ENCODE measurements at regions not wholly inside any gene's neighbourhood (a gene's known extent, or its start where the extent isn't known, plus 50 kb on each side); places are given as distances from the start of the nearest gene placed in this dataset.

DNA sequence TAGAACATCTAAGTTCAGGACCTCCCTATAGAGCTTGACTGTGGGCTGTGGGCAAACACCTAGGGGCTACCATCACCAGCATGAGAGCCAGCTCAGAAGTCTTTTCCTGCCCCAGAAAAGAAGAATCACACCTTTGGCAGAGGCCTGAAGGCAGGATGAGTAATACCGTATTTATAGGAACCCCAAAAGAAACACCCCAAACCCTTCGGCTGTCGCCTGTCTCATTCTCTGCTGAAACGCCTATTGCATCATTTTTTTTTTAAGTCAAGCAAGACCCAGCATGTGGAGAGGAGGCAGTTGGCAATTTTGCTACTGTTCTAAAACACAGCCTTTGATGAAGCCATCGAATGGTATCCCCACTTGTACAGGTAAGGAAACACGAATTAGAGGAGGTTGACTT lies 436.4 kb downstream of the TFAP2A start:
- Histone ChIP-seq H3K56ac (ENCODE audit: insufficient read length, low read depth, low read length) (no peak overlapping the region), H3K27ac (ENCODE audit: insufficient read length, low read depth, low read length) (no peak overlapping the region), H3K4me1 (ENCODE audit: insufficient read depth, low read length) (no peaks in the 10 kb centered on the region), H3K4me2 (ENCODE audit: insufficient read depth, insufficient read length, low read length) (no peak overlapping the region), H3K27me3 (ENCODE audit: insufficient read depth, low read length) (no peaks in the 10 kb centered on the region), H4K8ac (replicated peaks; ENCODE audit: insufficient read length, low read depth, low read length) (no peak overlapping the region), H2BK15ac (ENCODE audit: low read depth, low read length) (no peak overlapping the region), H3K79me1 (ENCODE audit: insufficient read depth, low read depth, low read length, poor library complexity, severe bottlenecking) (no peaks in the 10 kb centered on the region), H3K14ac (ENCODE audit: insufficient read depth, low read length) (no peak overlapping the region), H3K23ac (ENCODE audit: insufficient read length, low read depth, low read length) (no peak overlapping the region), H3K4ac (ENCODE audit: low read depth, low read length) (no peak overlapping the region), H3K18ac (ENCODE audit: insufficient read length, low read depth, low read length) (no peak overlapping the region), H2AK5ac (ENCODE audit: insufficient read length, low read length) (no peak overlapping the region), H2BK120ac (ENCODE audit: low read depth, low read length, poor library complexity, severe bottlenecking) (no peak overlapping the region), H2AFZ (ENCODE audit: low read length) (no peak overlapping the region), H4K5ac (ENCODE audit: insufficient read length, low read depth, low read length) (no peak overlapping the region), H3K9ac (ENCODE audit: extremely low read depth, insufficient read length, low read length) (no peak overlapping the region), H2BK5ac (ENCODE audit: insufficient read length, low read length) (no peak overlapping the region), H2BK12ac (ENCODE audit: insufficient read length, low read depth, low read length) (no peak overlapping the region), H3K79me2 (ENCODE audit: insufficient read depth, low read length) (no peaks in the 10 kb centered on the region), H3K23me2 (ENCODE audit: insufficient read length, low read depth, low read length, poor library complexity, severe bottlenecking) (no peaks in the 10 kb centered on the region), H4K20me1 (ENCODE audit: control insufficient read depth, insufficient read depth, insufficient read length) (no peaks in the 10 kb centered on the region), H4K91ac (ENCODE audit: insufficient read length, low read depth, low read length) (no peak overlapping the region), H3T11ph (ENCODE audit: low read length) (no peak overlapping the region), H3K9me3 (ENCODE audit: control insufficient read depth, low read depth, low read length) (no peaks in the 10 kb centered on the region), H2BK20ac (ENCODE audit: low read depth, low read length, poor library complexity, severe bottlenecking) (no peak overlapping the region)
- no CpG with 5 or more reads among the region's 6 CpGs for WGBS (ENCODE audit: extremely low coverage, insufficient read length, low lambda C conversion rate)
- TF ChIP-seq, protein P1, sequence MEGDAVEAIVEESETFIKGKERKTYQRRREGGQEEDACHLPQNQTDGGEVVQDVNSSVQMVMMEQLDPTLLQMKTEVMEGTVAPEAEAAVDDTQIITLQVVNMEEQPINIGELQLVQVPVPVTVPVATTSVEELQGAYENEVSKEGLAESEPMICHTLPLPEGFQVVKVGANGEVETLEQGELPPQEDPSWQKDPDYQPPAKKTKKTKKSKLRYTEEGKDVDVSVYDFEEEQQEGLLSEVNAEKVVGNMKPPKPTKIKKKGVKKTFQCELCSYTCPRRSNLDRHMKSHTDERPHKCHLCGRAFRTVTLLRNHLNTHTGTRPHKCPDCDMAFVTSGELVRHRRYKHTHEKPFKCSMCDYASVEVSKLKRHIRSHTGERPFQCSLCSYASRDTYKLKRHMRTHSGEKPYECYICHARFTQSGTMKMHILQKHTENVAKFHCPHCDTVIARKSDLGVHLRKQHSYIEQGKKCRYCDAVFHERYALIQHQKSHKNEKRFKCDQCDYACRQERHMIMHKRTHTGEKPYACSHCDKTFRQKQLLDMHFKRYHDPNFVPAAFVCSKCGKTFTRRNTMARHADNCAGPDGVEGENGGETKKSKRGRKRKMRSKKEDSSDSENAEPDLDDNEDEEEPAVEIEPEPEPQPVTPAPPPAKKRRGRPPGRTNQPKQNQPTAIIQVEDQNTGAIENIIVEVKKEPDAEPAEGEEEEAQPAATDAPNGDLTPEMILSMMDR (conservative IDR thresholded peaks at IDR 0.05), result no peak
- DNase-seq, result no peak
- Mint-ChIP-seq H3K27ac (no peak overlapping the region), H3K4me3 (no peak overlapping the region), H3K27me3 (ENCODE audit: low read depth) (no peaks in the 10 kb centered on the region), H3K9me3 (peaks cover 0 to 2% of the 10 kb centered on the region in 2 experiments; a peak in 1 of 5 replicates), H3K36me3 (ENCODE audit: insufficient read depth in 1 of 3, low read depth in 3 of 3) (no peaks in the 10 kb centered on the region; a peak in 1 of 7 replicates), H3K4me1 (no peaks in the 10 kb centered on the region)

Data from H9 (cell line).